ENCODE measurements at regions not wholly inside any gene's neighbourhood (a gene's known extent, or its start where the extent isn't known, plus 50 kb on each side); places are given as distances from the start of the nearest gene placed in this dataset.

GRCh38 chr1:218898921-218899320 lies 274.8 kb upstream of the LYPLAL1 start:
- no peak for TF ChIP-seq POLR2A (IDR thresholded peaks at IDR 0.05)
- TF ChIP-seq, protein P1, sequence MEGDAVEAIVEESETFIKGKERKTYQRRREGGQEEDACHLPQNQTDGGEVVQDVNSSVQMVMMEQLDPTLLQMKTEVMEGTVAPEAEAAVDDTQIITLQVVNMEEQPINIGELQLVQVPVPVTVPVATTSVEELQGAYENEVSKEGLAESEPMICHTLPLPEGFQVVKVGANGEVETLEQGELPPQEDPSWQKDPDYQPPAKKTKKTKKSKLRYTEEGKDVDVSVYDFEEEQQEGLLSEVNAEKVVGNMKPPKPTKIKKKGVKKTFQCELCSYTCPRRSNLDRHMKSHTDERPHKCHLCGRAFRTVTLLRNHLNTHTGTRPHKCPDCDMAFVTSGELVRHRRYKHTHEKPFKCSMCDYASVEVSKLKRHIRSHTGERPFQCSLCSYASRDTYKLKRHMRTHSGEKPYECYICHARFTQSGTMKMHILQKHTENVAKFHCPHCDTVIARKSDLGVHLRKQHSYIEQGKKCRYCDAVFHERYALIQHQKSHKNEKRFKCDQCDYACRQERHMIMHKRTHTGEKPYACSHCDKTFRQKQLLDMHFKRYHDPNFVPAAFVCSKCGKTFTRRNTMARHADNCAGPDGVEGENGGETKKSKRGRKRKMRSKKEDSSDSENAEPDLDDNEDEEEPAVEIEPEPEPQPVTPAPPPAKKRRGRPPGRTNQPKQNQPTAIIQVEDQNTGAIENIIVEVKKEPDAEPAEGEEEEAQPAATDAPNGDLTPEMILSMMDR (IDR thresholded peaks at IDR 0.05), result no peak

Measured in esophagus squamous epithelium (tissue), 4 donors.